HCT116 (cell line): ENCODE measurements at regions not wholly inside any gene's neighbourhood (a gene's known extent, or its start where the extent isn't known, plus 50 kb on each side); places are given as distances from the start of the nearest gene placed in this dataset.

Experiments used
- ATAC-seq: fragments of 200-7000 bp; cut with Tn5 transposase; 2 replicates; pipeline ENCODE4 v1.9.1; 2020; ENCODE audit warnings: mild to moderate bottlenecking, moderate library complexity
- BruUV-seq: library from RNA; stranded (reverse); fragments of 400-500 nt; replicated peaks from 2 replicates; lab custom pipeline; 2021; lab: Mats Ljungman, UMichigan
- CTCF ChIA-PET: fragments of 300-600 bp; sonication (Branson Sonifier 250); formaldehyde crosslinking; loops from one replicate; lab custom pipeline; 2021; ENCODE audit warnings: antibody characterized with exemption; lab: Charles Lee
- POLR2A ChIA-PET: fragments of 300-600, 350-600 bp; sonication (Branson Sonifier 250); formaldehyde crosslinking; loops from one replicate; lab custom pipeline; 2021; ENCODE audit warnings: antibody characterized with exemption; lab: Charles Lee
- RAD21 ChIA-PET, 2 experiments: fragments of 300-600 bp; sonication (Branson Sonifier 250); formaldehyde crosslinking; loops; one replicate each; lab custom pipeline; 2023; ENCODE audit warnings: low total read pairs in 2 of 2; ENCODE audit not compliant: uncharacterized antibody in 2 of 2, unreplicated experiment in 2 of 2, low non-redundant PET in 1 of 2; lab: Charles Lee
- DNase-seq: peaks from one replicate; pipeline ENCODE4 v3.0.0-alpha.2; 2010; ENCODE audit warnings: low read depth, low spot score
- H2AFZ ChIP-seq: fragments of 200-600 bp; shearing (Covaris generic), sonication (generic); 2 replicates; pipeline ENCODE4 v1.6.1; 2017; ENCODE audit warnings: low read depth, mixed run types, mixed read lengths, antibody characterized with exemption, low read length; ENCODE audit not compliant: poor library complexity, severe bottlenecking
- H3K27ac ChIP-seq: 2 replicates; pipeline ENCODE4 v1.5.1; 2012; ENCODE audit warnings: low read depth, low read length
- H3K27me3 ChIP-seq: fragments of 200-600 bp; sonication (generic); 2 replicates; pipeline ENCODE4 v1.6.1; 2016; ENCODE audit warnings: mixed run types, low read length, mixed read lengths; ENCODE audit not compliant: insufficient read depth
- H3K36me3 ChIP-seq, 2 experiments: fragments of 200-500 bp in 1 of 2; fragments of 200-600 bp in 1 of 2; sonication (Bioruptor generic) in 1 of 2; sonication (generic) in 1 of 2; 2 replicates each; pipeline versions ENCODE4 v1.5.1 to v1.6.1; 2014 to 2016; ENCODE audit warnings: low read length in 2 of 2, inconsistent platforms in 1 of 2, mixed read lengths in 1 of 2, mixed run types in 1 of 2; ENCODE audit not compliant: insufficient read depth in 2 of 2, control insufficient read depth in 1 of 2
- H3K4me1 ChIP-seq, 2 experiments: fragments of 200-600 bp in 1 of 2; sonication (generic) in 1 of 2; 2 replicates each; pipeline versions ENCODE4 v1.5.1 to v1.6.1; 2012 to 2017; ENCODE audit warnings: low read length in 2 of 2, inconsistent platforms in 1 of 2, mild to moderate bottlenecking in 1 of 2, mixed read lengths in 1 of 2, mixed run types in 1 of 2, moderate library complexity in 1 of 2; ENCODE audit not compliant: insufficient read depth in 2 of 2, control insufficient read depth in 1 of 2
- H3K4me2 ChIP-seq: fragments of 200-600 bp; sonication (generic); 2 replicates; pipeline ENCODE4 v1.6.1; 2017; ENCODE audit warnings: mixed run types, low read length, mixed read lengths
- H3K4me3 ChIP-seq, 2 experiments: fragments of 200-600 bp in 1 of 2; sonication (generic) in 1 of 2; replicated peaks in 1 of 2; 2 replicates each; pipeline ENCODE4 v1.5.1; 2011 to 2016; ENCODE audit warnings: low read length in 2 of 2, control low read depth in 1 of 2, low read depth in 1 of 2, mild to moderate bottlenecking in 1 of 2, mixed read lengths in 1 of 2, mixed run types in 1 of 2
- H3K79me2 ChIP-seq: fragments of 200-600 bp; sonication (generic); 2 replicates; pipeline ENCODE4 v1.6.1; 2017; ENCODE audit warnings: mild to moderate bottlenecking, mixed run types, low read length, moderate library complexity, mixed read lengths; ENCODE audit not compliant: insufficient read depth
- H3K9ac ChIP-seq: fragments of 200-600 bp; sonication (generic); 2 replicates; pipeline ENCODE4 v1.6.1; 2016; ENCODE audit warnings: low read length, mixed read lengths
- H3K9me2 ChIP-seq: fragments of 200-600 bp; sonication (generic), shearing (Covaris generic); 2 replicates; pipeline ENCODE4 v1.6.1; 2017; ENCODE audit warnings: mixed run types, mild to moderate bottlenecking, moderate library complexity; ENCODE audit not compliant: insufficient read depth
- H3K9me3 ChIP-seq, 2 experiments: fragments of 200-500 bp in 1 of 2; fragments of 200-600 bp in 1 of 2; sonication (Bioruptor generic) in 1 of 2; sonication (generic) in 1 of 2; 2 replicates each; pipeline ENCODE4 v1.6.1; 2014 to 2017; ENCODE audit warnings: low read length in 2 of 2, mixed read lengths in 2 of 2, inconsistent platforms in 1 of 2, low read depth in 1 of 2, mild to moderate bottlenecking in 1 of 2, mixed run types in 1 of 2, moderate library complexity in 1 of 2; ENCODE audit not compliant: control insufficient read depth in 1 of 2, insufficient read depth in 1 of 2
- H4K20me1 ChIP-seq: fragments of 200-600 bp; sonication (generic), shearing (Covaris generic); 2 replicates; pipeline ENCODE4 v1.6.1; 2017; ENCODE audit warnings: mixed run types, mild to moderate bottlenecking, moderate library complexity; ENCODE audit not compliant: insufficient read depth
- CEBPB ChIP-seq: IDR thresholded peaks from 2 replicates; pipeline ENCODE4 v1.6.1; 2012; ENCODE audit warnings: low read depth
- EGR1 ChIP-seq: IDR thresholded peaks from 2 replicates; pipeline ENCODE4 v1.6.1; 2012; ENCODE audit warnings: low read depth
- EZH2 ChIP-seq: fragments of 200-600 bp; sonication (generic); IDR thresholded peaks from 2 replicates; pipeline ENCODE4 v1.6.1; 2017; ENCODE audit warnings: antibody characterized with exemption, mixed run types
- FOSL1 ChIP-seq: IDR thresholded peaks from 2 replicates; pipeline ENCODE4 v1.6.1; 2012; ENCODE audit warnings: low read depth
- JUND ChIP-seq: IDR thresholded peaks from 2 replicates; pipeline ENCODE4 v1.6.1; 2012
- POLR2A ChIP-seq: IDR thresholded peaks from 2 replicates; pipeline ENCODE4 v1.7.0; 2011; ENCODE audit warnings: borderline replicate concordance; ENCODE audit not compliant: insufficient read depth, insufficient read length; ENCODE audit errors: extremely low read depth
- RAD21 ChIP-seq: IDR thresholded peaks from 2 replicates; pipeline ENCODE4 v1.6.1; 2012; ENCODE audit warnings: low read depth, mild to moderate bottlenecking
- SP1 ChIP-seq: IDR thresholded peaks from 2 replicates; pipeline ENCODE4 v1.6.1; 2012; ENCODE audit warnings: low read depth
- SRF ChIP-seq: IDR thresholded peaks from 2 replicates; pipeline ENCODE4 v1.6.1; 2012; ENCODE audit warnings: low read depth
- TCF7L2 ChIP-seq: IDR thresholded peaks from 2 replicates; pipeline ENCODE4 v1.7.0; 2011; ENCODE audit warnings: borderline replicate concordance, inconsistent platforms; ENCODE audit not compliant: insufficient read depth, insufficient read length; ENCODE audit errors: extremely low read depth
- YY1 ChIP-seq: IDR thresholded peaks from 2 replicates; pipeline ENCODE4 v1.6.1; 2011; ENCODE audit warnings: low read length, low read depth, moderate library complexity, mild to moderate bottlenecking; ENCODE audit not compliant: insufficient replicate concordance; ENCODE audit errors: extremely low read depth
- ZNF274 ChIP-seq: fragments of 200-500 bp; sonication (Bioruptor generic); IDR thresholded peaks from 2 replicates; pipeline ENCODE4 v1.6.1; 2014; ENCODE audit warnings: mild to moderate bottlenecking, low read depth, low read length, inconsistent platforms
- intact Hi-C: fragments of 100-400 bp; cut with micrococcal nuclease; formaldehyde crosslinking; loops from 2 replicates; pipeline ENCODE4 v1.10.0; 2022
- TF ChIP-seq, protein P1 (sequence below): IDR thresholded peaks from 2 replicates; pipeline ENCODE4 v1.6.1; 2011; ENCODE audit warnings: mild to moderate bottlenecking, low read length, moderate library complexity; ENCODE audit not compliant: insufficient replicate concordance; ENCODE audit errors: extremely low read depth
- TF ChIP-seq, protein P2 (sequence below): IDR thresholded peaks from 2 replicates; pipeline ENCODE4 v1.6.1; 2012
- TF ChIP-seq, protein P3 (sequence below): IDR thresholded peaks from 2 replicates; pipeline ENCODE4 v1.6.1; 2012

DNA sequence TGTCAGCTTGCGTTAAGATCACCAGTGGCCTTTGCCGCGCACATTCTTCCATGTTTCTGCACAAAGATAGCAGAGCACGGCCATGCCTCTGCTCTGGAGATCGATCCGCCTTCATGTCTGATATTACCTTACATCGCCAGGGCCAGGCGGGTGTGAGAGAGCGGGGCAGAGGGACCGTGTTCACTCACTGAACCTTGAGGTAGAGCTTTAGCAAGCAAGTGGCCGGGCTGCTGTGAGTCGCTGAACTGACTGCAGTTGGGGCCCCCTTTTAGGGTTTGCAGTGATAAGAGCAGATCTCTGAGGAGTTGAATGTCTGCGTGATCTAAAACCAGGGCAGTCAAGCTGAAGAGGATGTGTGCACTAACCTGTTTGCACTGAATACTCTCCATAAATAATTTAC, 275.4 kb upstream of the OBI1 start:
- TF ChIP-seq RAD21 (no peak), JUND (no peak), EZH2 (no peak), CEBPB (no peak), EGR1 (no peak), SRF (no peak), POLR2A (no peak), SP1 (no peak), ZNF274 (no peak), TCF7L2 (no peak), YY1 (no peak), FOSL1 (no peak)
- TF ChIP-seq, protein P1, sequence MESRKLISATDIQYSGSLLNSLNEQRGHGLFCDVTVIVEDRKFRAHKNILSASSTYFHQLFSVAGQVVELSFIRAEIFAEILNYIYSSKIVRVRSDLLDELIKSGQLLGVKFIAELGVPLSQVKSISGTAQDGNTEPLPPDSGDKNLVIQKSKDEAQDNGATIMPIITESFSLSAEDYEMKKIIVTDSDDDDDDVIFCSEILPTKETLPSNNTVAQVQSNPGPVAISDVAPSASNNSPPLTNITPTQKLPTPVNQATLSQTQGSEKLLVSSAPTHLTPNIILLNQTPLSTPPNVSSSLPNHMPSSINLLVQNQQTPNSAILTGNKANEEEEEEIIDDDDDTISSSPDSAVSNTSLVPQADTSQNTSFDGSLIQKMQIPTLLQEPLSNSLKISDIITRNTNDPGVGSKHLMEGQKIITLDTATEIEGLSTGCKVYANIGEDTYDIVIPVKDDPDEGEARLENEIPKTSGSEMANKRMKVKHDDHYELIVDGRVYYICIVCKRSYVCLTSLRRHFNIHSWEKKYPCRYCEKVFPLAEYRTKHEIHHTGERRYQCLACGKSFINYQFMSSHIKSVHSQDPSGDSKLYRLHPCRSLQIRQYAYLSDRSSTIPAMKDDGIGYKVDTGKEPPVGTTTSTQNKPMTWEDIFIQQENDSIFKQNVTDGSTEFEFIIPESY, result no peak
- TF ChIP-seq, protein P2, sequence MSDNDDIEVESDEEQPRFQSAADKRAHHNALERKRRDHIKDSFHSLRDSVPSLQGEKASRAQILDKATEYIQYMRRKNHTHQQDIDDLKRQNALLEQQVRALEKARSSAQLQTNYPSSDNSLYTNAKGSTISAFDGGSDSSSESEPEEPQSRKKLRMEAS, result no peak
- TF ChIP-seq, protein P3, sequence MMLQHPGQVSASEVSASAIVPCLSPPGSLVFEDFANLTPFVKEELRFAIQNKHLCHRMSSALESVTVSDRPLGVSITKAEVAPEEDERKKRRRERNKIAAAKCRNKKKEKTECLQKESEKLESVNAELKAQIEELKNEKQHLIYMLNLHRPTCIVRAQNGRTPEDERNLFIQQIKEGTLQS, result no peak
- DNase-seq, result no peak
- H3K4me2 ChIP-seq, result no peak overlapping the region
- no peak overlapping the region for H3K4me3 ChIP-seq
- no peaks in the 10 kb centered on the region for H3K36me3 ChIP-seq
- no peak overlapping the region for H2AFZ ChIP-seq
- no peaks in the 10 kb centered on the region for H3K4me1 ChIP-seq
- H3K9me2 ChIP-seq, result no peaks in the 10 kb centered on the region
- no TSS peak for BruUV-seq
- no peaks in the 10 kb centered on the region for H3K27me3 ChIP-seq
- no peaks in the 10 kb centered on the region for H3K9me3 ChIP-seq
- intact Hi-C loops, result no loop called here
- no peak overlapping the region for H3K27ac ChIP-seq
- CTCF ChIA-PET, result no interaction called here
- no peaks in the 10 kb centered on the region for H3K79me2 ChIP-seq
- POLR2A ChIA-PET, result no interaction called here
- RAD21 ChIA-PET, result no interaction called here
- no peak for ATAC-seq
- no peak overlapping the region for H3K9ac ChIP-seq
- H4K20me1 ChIP-seq, result no peaks in the 10 kb centered on the region
